ENCODE measurements at regions not wholly inside any gene's neighbourhood (a gene's known extent, or its start where the extent isn't known, plus 50 kb on each side); places are given as distances from the start of the nearest gene placed in this dataset.

- TF ChIP-seq CTCF (conservative IDR thresholded peaks at IDR 0.05) = no peak
- Histone ChIP-seq H4K5ac (ENCODE audit: insufficient read length, low read depth, low read length) (no peak overlapping the region), H2AFZ (ENCODE audit: low read length) (no peak overlapping the region), H3K4ac (ENCODE audit: low read depth, low read length) (no peak overlapping the region), H3K9ac (ENCODE audit: extremely low read depth, insufficient read length, low read length) (no peak overlapping the region), H2BK5ac (ENCODE audit: insufficient read length, low read length) (no peak overlapping the region), H3K23me2 (ENCODE audit: insufficient read length, low read depth, low read length, poor library complexity, severe bottlenecking) (no peaks in the 10 kb centered on the region), H2BK20ac (ENCODE audit: low read depth, low read length, poor library complexity, severe bottlenecking) (no peak overlapping the region), H4K91ac (ENCODE audit: insufficient read length, low read depth, low read length) (no peak overlapping the region), H3K27me3 (ENCODE audit: insufficient read depth, low read length) (no peaks in the 10 kb centered on the region), H3K79me1 (ENCODE audit: insufficient read depth, low read depth, low read length, poor library complexity, severe bottlenecking) (no peaks in the 10 kb centered on the region), H3T11ph (ENCODE audit: low read length) (no peak overlapping the region), H3K9me3 (ENCODE audit: control insufficient read depth, low read depth, low read length) (peaks cover 4% of the 10 kb centered on the region), H3K56ac (ENCODE audit: insufficient read length, low read depth, low read length) (no peak overlapping the region), H4K8ac (replicated peaks; ENCODE audit: insufficient read length, low read depth, low read length) (no peak overlapping the region), H3K79me2 (ENCODE audit: insufficient read depth, low read length) (no peaks in the 10 kb centered on the region), H3K14ac (ENCODE audit: insufficient read depth, low read length) (no peak overlapping the region), H3K27ac (ENCODE audit: insufficient read length, low read depth, low read length) (no peak overlapping the region), H3K18ac (ENCODE audit: insufficient read length, low read depth, low read length) (no peak overlapping the region), H2AK5ac (ENCODE audit: insufficient read length, low read length) (no peak overlapping the region), H3K4me2 (ENCODE audit: insufficient read depth, insufficient read length, low read length) (no peak overlapping the region), H2BK12ac (ENCODE audit: insufficient read length, low read depth, low read length) (no peak overlapping the region), H4K20me1 (ENCODE audit: control insufficient read depth, insufficient read depth, insufficient read length) (no peaks in the 10 kb centered on the region), H2BK15ac (ENCODE audit: low read depth, low read length) (no peak overlapping the region), H3K4me1 (ENCODE audit: insufficient read depth, low read length) (no peaks in the 10 kb centered on the region), H3K23ac (ENCODE audit: insufficient read length, low read depth, low read length) (no peak overlapping the region), H2BK120ac (ENCODE audit: low read depth, low read length, poor library complexity, severe bottlenecking) (no peak overlapping the region)
- DNase-seq = no peak
- peaks cover 1 to 3% of the 10 kb centered on the region in 2 experiments; a peak in 2 of 5 replicates for H3K9me3 Mint-ChIP-seq
- H3K4me1 Mint-ChIP-seq = no peaks in the 10 kb centered on the region
- H3K4me3 Mint-ChIP-seq = no peak overlapping the region
- H3K27ac Mint-ChIP-seq = no peak overlapping the region
- no peaks in the 10 kb centered on the region for H3K27me3 Mint-ChIP-seq (ENCODE audit: low read depth)
- H3K36me3 Mint-ChIP-seq (ENCODE audit: insufficient read depth in 1 of 3, low read depth in 3 of 3) = peaks cover 0 to under 1% (median 0%) of the 10 kb centered on the region in 3 experiments; a peak in 1 of 7 replicates
- no CpG with 5 or more reads among the region's 3 CpGs for WGBS (ENCODE audit: extremely low coverage, insufficient read length, low lambda C conversion rate)
Observed at GRCh38 chr1:173113015-173113741, 62.4 kb upstream of the TNFSF18 start.

Measured in H9 (cell line).